HG02973 (cell line): ENCODE measurements at regions not wholly inside any gene's neighbourhood (a gene's known extent, or its start where the extent isn't known, plus 50 kb on each side); places are given as distances from the start of the nearest gene placed in this dataset.
"Not testable (repeated sequence)": the region's sequence is repeated elsewhere in the genome, so short reads cannot be mapped to it uniquely, and the experiment has no call there.

ENCODE experiments used
- ATAC-seq: cut with Tn5 transposase; IDR thresholded peaks from one replicate; pipeline ENCODE4 v1.9.1; 2021; ENCODE audit warnings: moderate library complexity; ENCODE audit not compliant: unreplicated experiment

DNA sequence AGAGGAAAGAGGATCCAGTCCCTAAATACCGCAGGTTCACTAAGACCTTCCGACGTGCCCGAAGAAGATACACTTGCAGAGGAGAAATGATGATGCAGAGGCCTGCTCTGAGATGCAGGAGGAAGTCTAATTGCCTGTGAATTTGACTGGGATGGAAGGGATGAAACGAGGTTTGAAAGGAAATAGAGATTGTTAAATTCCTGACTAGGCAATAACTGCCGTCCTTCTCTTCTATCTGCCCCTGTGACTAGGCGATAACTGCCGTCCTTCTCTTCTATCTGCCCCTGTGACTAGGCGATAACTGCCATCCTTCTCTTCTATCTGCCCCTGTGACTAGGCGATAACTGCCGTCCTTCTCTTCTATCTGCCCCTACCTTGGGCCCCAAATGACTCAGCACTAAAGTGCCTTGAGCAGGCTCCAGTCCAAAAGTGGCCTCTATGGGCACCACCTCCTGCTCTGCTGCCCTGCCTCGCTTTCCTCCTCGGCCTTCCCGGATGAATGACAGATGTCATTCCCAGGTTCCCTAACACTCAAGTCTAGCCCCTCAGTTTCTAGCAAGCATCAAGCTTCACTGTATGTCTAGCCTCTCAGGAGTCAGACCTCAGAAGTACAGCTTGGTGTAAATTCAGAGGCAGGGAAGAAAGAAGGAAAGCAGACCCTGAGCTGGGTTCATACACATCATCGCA, 189.1 kb downstream of the FOXD4L6 start:
- not testable (repeated sequence) for ATAC-seq

DNA sequence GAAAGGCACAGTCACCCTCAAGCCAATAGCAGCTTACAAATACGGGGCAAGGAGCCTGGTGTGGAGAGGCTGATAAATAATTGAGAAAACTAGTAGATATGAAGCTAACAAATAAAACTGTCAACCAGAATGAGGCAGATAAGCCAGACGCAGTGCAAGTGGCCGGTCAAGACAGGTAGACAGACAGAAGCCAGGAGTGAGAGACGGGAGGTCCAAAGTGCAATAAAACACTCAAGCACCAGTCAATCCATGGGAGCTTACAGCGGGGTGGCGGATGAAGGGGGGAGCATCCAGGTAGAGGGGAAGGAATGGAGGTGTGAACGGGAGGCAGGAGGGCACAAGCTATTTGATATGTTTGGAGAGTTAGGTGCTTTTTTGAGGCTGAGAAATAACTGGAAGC, 193.1 kb downstream of the FOXD4L6 start:
- no peak for ATAC-seq

- not testable (repeated sequence) for ATAC-seq
Observed at GRCh38 chr9:40934480-40934879, 194.0 kb downstream of the FOXD4L6 start.

DNA sequence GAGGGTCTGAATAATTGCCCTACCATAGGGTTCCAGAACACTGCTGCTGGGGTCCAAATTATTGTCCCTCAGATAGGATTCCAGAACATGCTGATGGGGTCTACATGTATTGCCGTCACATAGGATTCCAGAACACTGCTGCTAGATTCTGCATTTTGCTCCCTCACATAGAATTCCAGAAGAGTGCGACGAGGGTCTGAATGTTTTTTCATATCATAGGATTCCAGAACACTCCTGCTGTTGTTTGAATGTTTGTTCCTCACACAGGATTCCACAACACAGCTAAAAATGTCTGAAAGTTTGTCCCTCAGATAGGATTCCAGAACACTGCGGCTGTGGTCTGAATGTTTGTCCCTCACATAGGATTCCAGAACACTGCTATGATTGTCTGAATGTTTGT, 198.1 kb downstream of the FOXD4L6 start:
- not testable (repeated sequence) for ATAC-seq

GRCh38 chr9:40929488-40929845, 199.0 kb downstream of the FOXD4L6 start:
- ATAC-seq, result not testable (repeated sequence)

- ATAC-seq, result no peak
Observed at GRCh38 chr9:40928803-40929487, 199.5 kb downstream of the FOXD4L6 start.

- ATAC-seq, result no peak
Observed at GRCh38 chr9:40927851-40928802, 200.4 kb downstream of the FOXD4L6 start.

DNA sequence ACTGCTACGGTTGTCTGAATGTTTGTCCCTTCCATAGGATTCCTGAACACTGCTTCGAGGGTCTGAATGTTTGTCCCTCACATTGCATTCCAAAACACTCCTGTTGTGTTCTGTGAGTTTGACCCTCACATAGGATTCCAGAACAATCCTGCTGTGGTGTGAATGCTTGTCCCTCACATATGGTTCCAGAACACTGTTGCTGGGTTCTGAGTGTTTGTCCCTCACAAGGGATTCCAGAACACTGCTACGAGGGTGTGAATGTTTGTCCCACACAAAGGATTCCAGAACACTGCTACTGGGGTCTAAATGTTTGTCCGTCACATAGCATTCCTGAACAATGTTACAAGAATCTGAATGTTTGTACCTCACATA, 201.2 kb downstream of the FOXD4L6 start:
- no peak for ATAC-seq

DNA sequence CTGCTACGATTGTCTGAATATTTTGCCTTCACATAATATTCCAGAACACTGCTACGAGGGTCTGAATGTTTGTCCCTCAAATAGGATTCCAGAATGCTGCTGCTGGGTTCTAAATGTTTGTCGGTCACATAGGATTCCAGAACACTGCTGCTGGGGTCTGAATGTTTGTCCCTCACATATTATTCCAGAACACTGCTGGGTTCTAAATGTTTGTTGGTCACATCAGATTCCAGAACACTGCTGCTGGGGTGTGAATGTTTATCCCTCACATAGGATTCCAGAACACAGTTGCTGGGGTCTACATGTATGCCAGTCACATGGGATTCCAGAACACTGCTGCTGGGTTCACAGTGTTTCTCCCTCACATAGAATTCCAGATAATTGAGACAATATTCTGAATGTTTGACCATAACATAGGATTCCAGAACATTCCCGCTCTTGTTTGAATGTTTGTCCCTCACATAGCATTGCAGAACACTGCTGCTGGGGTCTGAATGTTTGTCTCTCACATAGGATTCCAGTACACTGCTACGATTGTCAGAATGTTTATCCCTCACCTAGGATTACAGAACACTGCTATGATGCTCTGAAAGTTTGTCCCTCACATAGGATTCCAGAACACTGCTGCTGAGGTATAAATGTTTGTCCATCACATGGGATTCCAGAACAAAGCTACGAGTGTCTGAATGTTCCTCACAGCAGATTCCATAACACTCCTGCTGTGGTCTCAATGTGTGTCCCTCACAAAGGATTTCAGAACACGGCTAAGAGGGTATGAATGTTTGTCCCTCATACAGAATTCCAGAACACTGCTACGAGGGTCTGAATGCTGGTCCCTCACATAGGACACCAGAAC, 201.8 kb downstream of the FOXD4L6 start:
- ATAC-seq, result no peak

DNA sequence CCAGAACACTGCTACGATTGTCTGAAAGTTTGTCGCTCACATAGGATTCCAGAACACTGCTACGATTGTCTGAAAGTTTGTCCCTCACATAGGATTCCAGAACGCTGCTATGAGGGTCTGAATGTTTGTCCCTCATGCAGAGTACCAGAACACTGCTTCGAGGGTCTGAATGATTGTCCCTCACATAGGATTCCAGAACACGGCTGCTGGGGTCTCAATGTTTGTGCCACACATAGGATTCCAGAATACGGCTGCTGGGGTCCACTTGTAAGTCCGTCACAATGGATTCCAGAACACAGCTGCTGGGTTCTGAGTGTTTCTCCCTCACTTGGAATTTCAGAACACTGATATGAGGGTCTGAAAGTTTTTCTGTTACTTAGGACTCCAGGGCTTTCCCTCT, 203.3 kb downstream of the FOXD4L6 start:
- no peak for ATAC-seq

DNA sequence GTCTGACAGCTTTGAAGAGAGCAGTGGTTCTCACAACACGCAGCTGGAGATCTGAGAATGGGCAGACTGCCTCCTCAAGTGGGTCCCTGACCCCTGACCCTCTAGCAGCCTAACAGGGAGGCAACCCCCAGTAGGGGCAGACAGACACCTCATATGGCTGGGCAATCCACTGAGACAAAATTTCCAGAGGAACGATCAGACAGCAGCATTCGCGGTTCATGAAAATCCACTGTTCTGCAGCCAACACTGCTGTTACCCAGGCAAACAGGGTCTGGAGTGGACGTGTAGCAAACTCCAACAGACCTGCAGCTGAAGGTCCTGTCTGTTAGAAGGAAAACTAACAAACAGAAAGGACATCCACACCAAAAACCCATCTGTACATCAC, 212.1 kb downstream of the FOXD4L6 start:
- ATAC-seq, result not testable (repeated sequence)

DNA sequence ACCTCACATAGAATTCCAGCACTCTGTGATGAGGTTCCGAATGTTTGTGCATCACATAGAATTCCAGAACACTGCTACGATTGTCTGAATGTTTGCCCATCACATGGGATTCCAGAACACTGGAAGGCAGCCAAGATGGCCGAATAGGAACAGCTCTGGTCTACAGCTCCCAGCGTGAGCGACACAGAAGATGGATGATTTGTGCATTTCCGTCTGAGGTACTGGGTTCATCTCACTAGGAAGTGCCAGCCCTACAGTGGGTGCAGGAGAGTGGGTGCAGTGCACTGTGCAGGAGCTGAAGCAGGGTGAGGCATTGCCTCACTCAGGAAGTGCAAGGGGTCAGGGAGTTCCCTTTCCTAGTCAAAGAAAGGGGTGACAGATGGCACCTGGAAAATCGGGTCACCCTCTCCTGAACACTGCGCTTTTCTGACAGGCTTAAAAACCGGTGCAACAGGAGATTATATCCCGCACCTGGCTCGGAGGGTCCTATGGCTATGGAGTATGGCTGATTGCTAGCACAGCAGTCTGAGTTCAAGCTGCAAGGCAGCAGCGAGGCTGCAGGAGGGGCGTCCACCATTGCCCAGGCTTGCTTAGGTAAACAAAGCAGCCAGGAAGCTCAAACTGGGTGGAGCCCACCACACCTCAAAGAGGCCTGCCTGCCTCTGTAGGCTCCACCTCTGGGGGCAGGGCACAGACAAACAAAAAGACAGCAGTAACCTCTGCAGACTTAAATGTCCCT, 212.7 kb downstream of the FOXD4L6 start:
- not testable (repeated sequence) for ATAC-seq

GRCh38 chr9:40914772-40915659, 213.5 kb downstream of the FOXD4L6 start:
- ATAC-seq, result no peak

- ATAC-seq, result no peak
Observed at GRCh38 chr9:40913928-40914673, 214.4 kb downstream of the FOXD4L6 start.

GRCh38 chr9:40913096-40913719, 215.3 kb downstream of the FOXD4L6 start:
- ATAC-seq, result no peak

- not testable (repeated sequence) for ATAC-seq
Observed at GRCh38 chr9:40912679-40913078, 215.8 kb downstream of the FOXD4L6 start.

DNA sequence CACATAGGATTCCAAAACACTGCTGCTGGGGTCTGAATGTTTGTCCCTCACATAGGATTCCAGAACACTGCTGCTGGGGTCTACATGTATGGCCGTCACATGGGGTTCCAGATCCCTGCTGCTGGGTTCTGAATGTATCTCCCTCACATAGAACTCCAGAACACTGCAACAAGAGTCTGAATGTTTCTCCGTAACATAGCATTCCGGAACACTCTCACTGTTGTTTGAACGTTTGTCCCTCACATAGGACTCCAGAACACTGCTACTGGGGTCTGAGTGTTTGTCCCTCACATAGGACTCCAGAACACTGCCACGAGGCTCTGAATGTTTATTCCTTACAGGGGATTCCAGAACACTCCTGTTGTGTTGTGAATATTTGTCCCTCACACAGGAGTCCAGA, 216.8 kb downstream of the FOXD4L6 start:
- no peak for ATAC-seq

GRCh38 chr9:40910995-40911394, 217.5 kb downstream of the FOXD4L6 start:
- ATAC-seq, result not testable (repeated sequence)
